DMS 273 (cell line): ENCODE measurements at regions not wholly inside any gene's neighbourhood (a gene's known extent, or its start where the extent isn't known, plus 50 kb on each side); places are given as distances from the start of the nearest gene placed in this dataset.

Experiments
- DNase-seq: peaks from one replicate; lab custom pipeline; 2025; ENCODE audit not compliant: unreplicated experiment; lab: John Stamatoyannopoulos, UW

DNA sequence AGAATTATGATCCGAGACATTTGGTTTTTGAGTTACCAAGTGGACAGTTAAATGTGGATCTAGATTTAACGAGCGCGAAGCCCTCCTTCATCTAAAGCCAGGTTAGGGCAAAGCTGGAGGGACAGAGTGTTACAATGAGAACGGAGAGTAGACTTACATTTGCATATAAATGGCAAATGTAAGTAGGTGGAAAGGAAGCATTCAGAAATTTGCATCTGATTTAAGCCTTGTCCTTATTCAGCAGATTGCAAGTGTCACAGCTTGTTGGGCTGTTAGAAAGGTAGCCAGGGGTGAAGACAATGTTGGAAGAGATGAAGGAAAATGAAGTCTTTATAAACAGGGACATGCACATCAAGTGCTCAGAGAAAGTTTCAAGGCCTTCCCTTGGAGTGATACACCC is 806.2 kb downstream of the GALC start:
- no peak for DNase-seq

- DNase-seq, result no peak
Measured at GRCh38 chr14:87185961-87186560, 806.9 kb downstream of the GALC start.

DNA sequence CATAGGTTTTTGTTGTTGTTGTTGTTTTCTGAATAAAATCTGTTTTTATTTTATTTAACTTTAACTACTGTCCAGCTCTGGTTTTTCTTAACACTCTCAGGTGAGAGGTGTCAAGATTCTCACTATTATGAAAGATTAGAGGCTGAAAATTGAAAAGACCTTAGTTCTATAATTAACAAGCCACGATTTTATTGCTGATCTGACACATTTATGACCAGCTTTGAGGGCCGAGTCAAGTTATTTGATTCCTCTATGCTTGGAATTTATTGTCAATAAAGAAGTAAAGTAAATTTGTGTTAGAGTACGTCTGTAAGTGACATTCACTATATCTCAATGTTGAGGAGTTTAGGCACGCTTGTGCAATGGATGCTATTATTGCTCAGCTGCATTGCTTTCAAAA is 808.8 kb downstream of the GALC start:
- DNase-seq, result no peak

- no peak for DNase-seq
Measured at GRCh38 chr14:87181288-87181687, 811.7 kb downstream of the GALC start.

GRCh38 chr14:87179936-87180335 is 813.0 kb downstream of the GALC start:
- no peak for DNase-seq

- no peak for DNase-seq
Measured at GRCh38 chr14:87178277-87178676, 814.7 kb downstream of the GALC start.

DNA sequence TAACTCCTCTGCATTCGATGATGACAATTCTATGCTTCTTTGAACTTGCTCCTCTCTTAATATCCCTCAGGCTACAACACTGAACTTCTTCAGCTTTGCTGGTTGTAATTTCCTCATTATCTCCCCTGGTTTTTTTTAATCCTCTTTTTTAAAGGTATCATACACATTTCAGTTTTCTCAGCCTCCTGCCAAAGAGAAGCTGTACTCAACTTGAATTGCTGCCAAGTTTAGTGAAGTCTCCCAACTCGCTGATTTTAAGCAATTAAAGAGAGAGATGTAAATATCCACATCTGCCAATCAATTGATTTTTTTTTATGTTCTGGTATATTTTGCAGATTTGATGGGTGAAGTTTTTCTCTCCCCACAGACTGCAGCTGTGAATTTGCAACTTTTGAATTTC is 817.8 kb downstream of the GALC start:
- peak; percentile 80 for DNase-seq

DNA sequence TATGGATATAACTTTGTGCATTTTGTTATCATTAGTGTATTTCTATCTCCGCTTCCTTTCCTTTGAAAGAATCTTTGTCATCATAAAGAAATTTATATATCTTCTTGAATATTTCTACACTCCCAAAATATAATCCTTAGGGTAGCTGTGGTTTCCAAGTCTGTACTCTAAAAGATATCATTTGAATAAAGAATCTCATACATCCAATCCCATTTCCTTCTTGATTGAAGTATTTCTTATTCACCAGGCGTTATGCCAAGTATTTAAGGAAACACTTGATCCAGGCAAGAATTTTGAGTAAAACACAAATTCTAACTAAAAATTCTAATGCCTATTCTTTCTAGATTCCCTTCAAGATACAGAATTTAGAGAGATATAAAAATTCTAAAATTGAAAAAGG is 821.8 kb downstream of the GALC start:
- DNase-seq, result no peak

GRCh38 chr14:87170179-87170578 is 822.8 kb downstream of the GALC start:
- no peak for DNase-seq

DNA sequence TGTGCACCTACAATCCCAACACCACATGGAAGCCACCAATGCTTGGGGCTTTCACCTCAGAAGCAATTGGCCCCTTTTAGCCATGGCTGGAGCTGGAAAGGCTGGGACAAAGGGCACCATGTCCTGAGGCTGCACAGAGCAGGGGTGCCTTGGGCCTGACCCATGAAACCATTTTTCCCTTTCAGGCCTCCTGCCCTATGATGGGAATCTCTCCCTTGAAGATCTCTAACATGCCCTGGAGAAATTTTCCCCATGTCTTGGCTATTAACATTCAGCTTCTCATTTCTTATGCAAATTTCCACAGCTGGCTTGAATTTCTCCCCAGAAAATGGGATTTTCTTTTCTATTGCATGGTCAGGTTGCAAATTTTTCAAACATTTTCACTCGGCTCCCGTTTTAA is 823.6 kb downstream of the GALC start:
- DNase-seq, result no peak

DNA sequence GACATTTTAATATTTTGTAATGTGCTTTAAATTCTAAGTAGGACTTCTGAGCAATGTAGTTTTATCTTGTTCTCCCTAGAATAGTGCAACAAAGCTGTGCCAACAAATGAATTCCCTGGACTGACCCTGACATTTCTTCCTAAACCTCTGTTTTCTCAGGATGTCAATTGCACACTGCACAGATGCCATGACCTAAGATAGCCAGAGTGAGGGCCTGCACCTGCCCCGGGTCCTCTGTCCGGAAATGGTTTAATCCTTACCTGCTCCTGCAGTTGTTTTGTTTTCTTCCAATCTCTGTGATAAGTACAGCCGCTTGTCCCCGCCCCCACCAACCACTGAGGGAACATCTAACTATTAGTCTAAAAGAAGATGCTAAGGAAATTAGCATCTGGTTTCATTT is 831.5 kb downstream of the GALC start:
- DNase-seq, result no peak

- DNase-seq, result no peak
Measured at GRCh38 chr14:87160989-87161388, 832.0 kb downstream of the GALC start.

DNA sequence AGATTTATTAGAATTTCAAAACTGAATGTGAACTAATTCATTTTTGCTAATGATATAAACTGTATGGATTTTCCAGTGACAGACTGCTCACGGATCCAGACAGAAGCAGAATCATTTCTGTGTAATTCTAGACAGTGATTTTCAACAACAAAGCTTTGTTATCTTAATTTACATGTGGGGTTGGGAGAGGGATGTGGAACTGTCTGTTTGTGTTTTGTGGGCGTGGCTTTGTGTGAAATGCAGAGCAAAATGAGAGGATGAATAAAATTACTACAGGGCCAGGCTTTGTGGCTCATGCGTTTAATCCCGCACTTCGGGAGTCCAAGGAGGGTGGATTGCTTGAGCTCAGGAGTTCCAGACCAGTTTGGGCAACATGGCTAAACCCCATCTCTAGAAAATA is 834.7 kb downstream of the GALC start:
- no peak for DNase-seq

DNA sequence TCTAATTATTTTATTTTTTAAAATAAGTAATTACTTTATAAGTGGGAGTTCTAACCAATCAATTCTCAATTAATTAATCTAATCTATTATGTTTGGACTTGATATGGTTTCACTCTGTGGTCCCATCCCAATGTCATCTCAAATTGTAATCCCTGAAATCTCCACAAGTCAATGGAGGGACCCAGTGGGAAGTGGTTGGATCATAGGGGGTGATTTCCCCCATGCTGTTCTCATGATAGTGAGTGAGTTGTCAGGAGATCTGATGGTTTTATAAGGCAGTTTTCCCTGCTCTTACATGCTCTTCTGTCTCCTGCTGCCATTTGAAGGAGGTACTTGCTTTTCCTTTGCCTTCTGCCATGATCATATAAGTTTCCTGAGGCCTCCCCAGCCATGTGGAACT is 836.1 kb downstream of the GALC start:
- DNase-seq, result no peak

- DNase-seq, result no peak
Measured at GRCh38 chr14:87155856-87156488, 837.0 kb downstream of the GALC start.

DNA sequence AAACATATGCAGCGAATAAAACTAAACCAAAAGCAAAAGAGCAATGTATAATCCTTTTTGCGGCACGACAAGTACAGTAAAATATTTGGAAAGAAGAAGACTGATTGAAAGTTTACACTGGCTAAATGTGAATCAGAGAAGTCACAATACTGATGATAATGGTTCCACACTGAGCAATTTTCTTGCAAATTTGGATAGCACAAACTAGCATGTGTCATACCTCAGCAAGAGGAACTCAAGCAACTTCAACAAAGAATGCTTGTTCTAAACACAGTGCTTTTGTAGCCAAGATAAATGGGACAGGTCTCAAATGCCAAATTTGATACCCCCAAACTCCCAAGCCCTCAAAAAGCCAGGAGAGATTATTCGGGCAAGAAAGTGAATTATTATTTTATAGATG is 839.1 kb downstream of the GALC start:
- no peak for DNase-seq

GRCh38 chr14:87153391-87153790 is 839.6 kb downstream of the GALC start:
- no peak for DNase-seq

- DNase-seq, result peak; percentile 43
Measured at GRCh38 chr14:87152693-87153092, 840.3 kb downstream of the GALC start.

DNA sequence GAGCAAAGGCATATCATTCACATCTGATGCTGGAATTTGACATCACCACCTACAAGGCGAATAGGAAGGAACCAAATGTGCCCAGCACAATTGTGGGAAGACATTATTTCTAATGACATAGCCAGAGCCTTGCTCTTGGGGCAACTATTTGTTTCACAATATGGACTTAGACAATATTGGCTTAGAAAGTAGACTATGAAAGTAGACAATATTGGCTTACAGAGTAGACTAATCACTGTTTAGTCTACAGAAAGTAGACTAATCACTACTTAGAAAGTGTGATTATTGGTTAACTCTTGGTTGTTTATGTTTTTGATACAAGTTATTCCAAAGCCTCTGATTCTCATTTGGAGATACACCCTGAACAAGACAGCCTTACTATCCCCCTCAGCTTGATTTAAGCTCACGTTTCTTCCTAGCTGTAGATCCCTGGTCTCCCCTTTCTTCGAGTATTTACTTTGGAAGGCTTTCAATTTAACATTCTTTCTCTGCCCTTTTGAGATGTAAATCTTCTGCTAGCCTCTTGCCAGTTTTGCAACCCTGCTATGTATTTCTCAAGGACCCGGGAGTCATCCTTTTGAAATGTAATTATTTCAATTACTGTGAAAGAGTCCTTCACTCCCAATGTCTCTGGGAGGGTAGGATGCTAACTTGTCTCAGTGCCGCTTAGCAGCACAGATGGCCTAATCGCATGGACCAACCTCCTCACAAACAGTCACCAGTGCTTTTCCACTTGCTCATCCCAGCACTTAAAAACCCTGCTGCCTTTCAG is 843.2 kb downstream of the GALC start:
- DNase-seq, result peak; percentile 23

GRCh38 chr14:87148655-87149054 is 844.3 kb downstream of the GALC start:
- no peak for DNase-seq

DNA sequence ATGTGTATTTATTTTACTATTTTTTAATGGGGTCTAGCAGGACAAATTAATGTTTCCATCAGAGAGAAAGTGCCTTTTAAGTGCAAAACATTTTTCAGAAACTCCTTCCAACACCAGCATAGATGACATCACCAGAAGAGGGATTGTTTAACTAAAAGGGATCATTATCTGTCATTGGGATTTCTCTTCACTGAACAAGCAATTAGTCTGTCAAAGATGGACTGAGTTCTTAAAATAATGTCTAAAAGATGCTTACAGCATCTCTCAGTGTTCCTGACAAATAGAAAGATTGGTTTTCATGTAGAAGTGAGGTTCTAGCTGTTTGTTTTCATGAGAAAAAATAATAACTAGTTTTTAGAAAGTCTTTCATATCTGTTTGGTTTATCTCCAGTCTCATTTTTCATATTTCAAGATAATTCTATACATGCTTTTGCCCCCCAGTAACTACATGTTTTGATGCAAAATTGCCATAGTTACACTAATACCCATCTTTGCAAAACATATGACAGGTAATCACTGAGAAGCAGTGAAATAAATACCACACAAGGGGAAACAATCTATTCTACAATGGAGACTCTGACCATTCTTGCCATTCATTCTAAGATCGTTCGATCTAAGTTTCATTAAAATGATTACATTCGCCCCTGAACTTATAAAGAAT is 850.3 kb downstream of the GALC start:
- DNase-seq, result no peak

DNA sequence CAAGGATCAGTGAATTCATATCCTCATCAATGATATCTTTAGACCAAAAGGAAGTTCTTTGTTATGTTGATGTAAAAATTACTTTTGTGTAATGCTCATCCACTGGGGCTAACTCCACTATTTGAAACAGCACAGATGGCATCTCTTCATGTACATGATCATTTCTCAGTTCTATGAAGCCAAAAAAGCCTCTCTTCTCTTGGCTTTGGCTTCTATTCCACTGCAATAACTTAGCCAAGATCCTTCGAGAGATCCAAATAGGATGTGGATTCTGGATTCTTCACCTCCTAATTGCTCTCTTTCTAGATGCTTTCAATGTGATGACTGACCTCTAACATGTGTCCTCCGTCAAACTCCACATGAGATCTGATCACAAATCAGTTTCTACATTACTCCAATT is 851.2 kb downstream of the GALC start:
- DNase-seq, result no peak
